ENCODE measurements at regions not wholly inside any gene's neighbourhood (a gene's known extent, or its start where the extent isn't known, plus 50 kb on each side); places are given as distances from the start of the nearest gene placed in this dataset.

GRCh38 chr10:4147245-4147644, 362.2 kb upstream of the KLF6 start:
- DNase-seq (ENCODE audit: low read depth in 4 of 4, low spot score in 2 of 4): no peak

- no peak for DNase-seq (ENCODE audit: low read depth in 4 of 4, low spot score in 2 of 4)
Measured at GRCh38 chr10:4144817-4145216, 359.8 kb upstream of the KLF6 start.

- DNase-seq (ENCODE audit: low read depth in 4 of 4, low spot score in 2 of 4): no peak
Measured at GRCh38 chr10:4141471-4141870, 356.5 kb upstream of the KLF6 start.

GRCh38 chr10:4138146-4138721, 353.2 kb upstream of the KLF6 start:
- no peak for DNase-seq (ENCODE audit: low read depth in 4 of 4, low spot score in 2 of 4)

- no peak for DNase-seq (ENCODE audit: low read depth in 4 of 4, low spot score in 2 of 4)
Measured at GRCh38 chr10:4137299-4137698, 352.3 kb upstream of the KLF6 start.

- no peak for DNase-seq (ENCODE audit: low read depth in 4 of 4, low spot score in 2 of 4)
Measured at GRCh38 chr10:4136121-4136520, 351.1 kb upstream of the KLF6 start.

GRCh38 chr10:4132216-4132556, 347.2 kb upstream of the KLF6 start:
- DNase-seq (ENCODE audit: low read depth in 4 of 4, low spot score in 2 of 4): no peak

GRCh38 chr10:4131407-4132215, 346.6 kb upstream of the KLF6 start:
- DNase-seq (ENCODE audit: low read depth in 4 of 4, low spot score in 2 of 4): no peak

- DNase-seq (ENCODE audit: low read depth in 4 of 4, low spot score in 2 of 4): no peak
Measured at GRCh38 chr10:4130685-4131084, 345.7 kb upstream of the KLF6 start.

GRCh38 chr10:4129866-4130477, 345.0 kb upstream of the KLF6 start:
- DNase-seq (ENCODE audit: low read depth in 4 of 4, low spot score in 2 of 4): no peak

GRCh38 chr10:4127518-4128315, 342.7 kb upstream of the KLF6 start:
- DNase-seq (ENCODE audit: low read depth in 4 of 4, low spot score in 2 of 4): no peak

GRCh38 chr10:4125776-4126175, 340.8 kb upstream of the KLF6 start:
- DNase-seq (ENCODE audit: low read depth in 4 of 4, low spot score in 2 of 4): no peak

GRCh38 chr10:4121502-4122380, 336.7 kb upstream of the KLF6 start:
- no peak for DNase-seq (ENCODE audit: low read depth in 4 of 4, low spot score in 2 of 4)

- no peak for DNase-seq (ENCODE audit: low read depth in 4 of 4, low spot score in 2 of 4)
Measured at GRCh38 chr10:4120096-4120853, 335.3 kb upstream of the KLF6 start.

- no peak for DNase-seq (ENCODE audit: low read depth in 4 of 4, low spot score in 2 of 4)
Measured at GRCh38 chr10:4119107-4119506, 334.1 kb upstream of the KLF6 start.

- no peak for DNase-seq (ENCODE audit: low read depth in 4 of 4, low spot score in 2 of 4)
Measured at GRCh38 chr10:4117604-4118003, 332.6 kb upstream of the KLF6 start.

- DNase-seq (ENCODE audit: low read depth in 4 of 4, low spot score in 2 of 4): no peak
Measured at GRCh38 chr10:4111643-4112042, 326.6 kb upstream of the KLF6 start.

- DNase-seq (ENCODE audit: low read depth in 4 of 4, low spot score in 2 of 4): no peak
Measured at GRCh38 chr10:4109469-4109868, 324.5 kb upstream of the KLF6 start.

- no peak for DNase-seq (ENCODE audit: low read depth in 4 of 4, low spot score in 2 of 4)
Measured at GRCh38 chr10:4108693-4109092, 323.7 kb upstream of the KLF6 start.
